Right cardiac atrium (tissue), 5 donors: ENCODE measurements at regions not wholly inside any gene's neighbourhood (a gene's known extent, or its start where the extent isn't known, plus 50 kb on each side); places are given as distances from the start of the nearest gene placed in this dataset.

Source experiments
- ATAC-seq, 2 donors: fragments of 200-7000 bp; cut with Tn5 transposase; one replicate each; pipeline versions ENCODE4 v1.8.0 to v1.9.1; 2020; ENCODE audit warnings: moderate library complexity in 2 of 2, mild to moderate bottlenecking in 1 of 2
- DNase-seq, 3 donors: peaks; one replicate each; pipeline ENCODE4 v3.0.0-alpha.2; 2020
- H3K27ac ChIP-seq: one replicate; pipeline ENCODE4 v1.5.1; 2013; ENCODE audit warnings: mild to moderate bottlenecking, low read length, control low read depth, moderate library complexity
- H3K27me3 ChIP-seq: one replicate; pipeline ENCODE4 v1.6.1; 2013; ENCODE audit not compliant: control insufficient read depth, insufficient read depth
- H3K4me1 ChIP-seq: one replicate; pipeline ENCODE4 v1.6.1; 2013; ENCODE audit warnings: low read length; ENCODE audit not compliant: control insufficient read depth, insufficient read depth
- H3K4me3 ChIP-seq: one replicate; pipeline ENCODE4 v1.5.1; 2013; ENCODE audit warnings: low read length, control low read depth
- H3K9me3 ChIP-seq: one replicate; pipeline ENCODE4 v1.6.1; 2013; ENCODE audit warnings: low read length; ENCODE audit not compliant: control insufficient read depth
- WGBS: extraction: QIAGEN DNeasy Blood & Tissue Kit; methylation state at CpG from one replicate; pipeline ENCODE4 v1.1.7; 2013; 5-methylcytosine and 5-hydroxymethylcytosine counted together
- intact Hi-C, 4 donors: fragments of 100-400 bp; cut with DNase I; formaldehyde crosslinking; loops; one replicate each; pipeline versions ENCODE4 v1.11.0 to v1.14.0; 2022 to 2023
- donor health status: healthy with polysubstance abuse.
- donor health status: DM: no; HTN: yes; CAD: no.
- donor health status: DM: no; HTN: no; CAD: no.
- donor health status: DM: no; HTN: yes; CAD: no; lungs with severe emphysema.
- donor health status: DM: yes; HTN: yes; CAD: no.

- no peak overlapping the region for H3K27ac ChIP-seq
- WGBS, result 65% methylated on average over 12 of the region's 12 CpGs
- no peaks in the 10 kb centered on the region for H3K27me3 ChIP-seq
- no peaks in the 10 kb centered on the region for H3K9me3 ChIP-seq
- peaks cover 10% of the 10 kb centered on the region for H3K4me1 ChIP-seq
- DNase-seq (no peak), ATAC-seq (no peak)
- intact Hi-C loops, result no loop called here
- no peak overlapping the region for H3K4me3 ChIP-seq
Observed at GRCh38 chr2:128752691-128753263, 434.1 kb upstream of the HS6ST1 start.

- peaks cover 10% of the 10 kb centered on the region for H3K4me1 ChIP-seq
- no peak overlapping the region for H3K27ac ChIP-seq
- DNase-seq, result no peak
- intact Hi-C loops, result no loop called here
- no peak for ATAC-seq
- H3K4me3 ChIP-seq, result no peak overlapping the region
- H3K9me3 ChIP-seq, result no peaks in the 10 kb centered on the region
- 59% methylated on average over 7 of the region's 7 CpGs for WGBS
- no peaks in the 10 kb centered on the region for H3K27me3 ChIP-seq
Observed at GRCh38 chr2:128753321-128753720, 434.7 kb upstream of the HS6ST1 start.

- H3K4me1 ChIP-seq, result peaks cover 10% of the 10 kb centered on the region
- H3K27ac ChIP-seq, result no peak overlapping the region
- no peaks in the 10 kb centered on the region for H3K27me3 ChIP-seq
- no peaks in the 10 kb centered on the region for H3K9me3 ChIP-seq
- intact Hi-C loops, result no loop called here
- DNase-seq (no peak), ATAC-seq (no peak)
- no peak overlapping the region for H3K4me3 ChIP-seq
- 38% methylated on average over 6 of the region's 6 CpGs for WGBS
Observed at GRCh38 chr2:128753800-128754199, 435.1 kb upstream of the HS6ST1 start.

- peak; percentile 88 to 94 for ATAC-seq
- 17% methylated on average over 6 of the region's 6 CpGs for WGBS
- peak in 2 of 3 donors; percentile 84 for DNase-seq
- peak overlapping the region; percentile 39 for H3K27ac ChIP-seq
- no peaks in the 10 kb centered on the region for H3K9me3 ChIP-seq
- intact Hi-C loops, result no loop called here
- peaks cover 10% of the 10 kb centered on the region for H3K4me1 ChIP-seq
- no peak overlapping the region for H3K4me3 ChIP-seq
- H3K27me3 ChIP-seq, result no peaks in the 10 kb centered on the region
Observed at GRCh38 chr2:128754246-128754724, 435.6 kb upstream of the HS6ST1 start.

GRCh38 chr2:128755695-128756364 is 437.2 kb upstream of the HS6ST1 start:
- intact Hi-C loops, result no loop called here
- whole genome bisulfite sequencing, result 45% methylated on average over 15 of the region's 15 CpGs
- DNase-seq (peak in 1 of 3 donors; percentile 36), ATAC-seq (no peak)
- Histone ChIP-seq H3K4me1 (peaks cover 10% of the 10 kb centered on the region), H3K9me3 (no peaks in the 10 kb centered on the region), H3K4me3 (no peak overlapping the region), H3K27ac (peak overlapping the region; percentile 31), H3K27me3 (no peaks in the 10 kb centered on the region)

- DNase-seq, result peak in 2 of 3 donors; percentile 26 to 62
- no peaks in the 10 kb centered on the region for H3K27me3 ChIP-seq
- intact Hi-C loops, result no loop called here
- no peak overlapping the region for H3K27ac ChIP-seq
- H3K9me3 ChIP-seq, result no peaks in the 10 kb centered on the region
- peak; percentile 55 to 85 for ATAC-seq
- no peak overlapping the region for H3K4me3 ChIP-seq
- H3K4me1 ChIP-seq, result peaks cover 10% of the 10 kb centered on the region
- WGBS, result 32% methylated on average over 2 of the region's 2 CpGs
Observed at GRCh38 chr2:128756365-128756717, 437.7 kb upstream of the HS6ST1 start.

- no peaks in the 10 kb centered on the region for H3K4me1 ChIP-seq
- DNase-seq (no peak), ATAC-seq (no peak)
- no peaks in the 10 kb centered on the region for H3K27me3 ChIP-seq
- no peaks in the 10 kb centered on the region for H3K9me3 ChIP-seq
- no peak overlapping the region for H3K4me3 ChIP-seq
- H3K27ac ChIP-seq, result no peak overlapping the region
- WGBS, result 71% methylated on average over 6 of the region's 6 CpGs
- intact Hi-C loops, result no loop called here
Observed at GRCh38 chr2:128765811-128766210, 447.1 kb upstream of the HS6ST1 start.

- ATAC-seq (peak in 1 of 2 donors; percentile 71), DNase-seq (no peak)
- no peak overlapping the region for H3K4me3 ChIP-seq
- H3K27ac ChIP-seq, result no peak overlapping the region
- H3K4me1 ChIP-seq, result no peaks in the 10 kb centered on the region
- 30% methylated on average over 1 of the region's 1 CpG for WGBS
- no peaks in the 10 kb centered on the region for H3K27me3 ChIP-seq
- H3K9me3 ChIP-seq, result no peaks in the 10 kb centered on the region
- intact Hi-C loops, result no loop called here
Observed at GRCh38 chr2:128768041-128768440, 449.4 kb upstream of the HS6ST1 start.

- no peaks in the 10 kb centered on the region for H3K9me3 ChIP-seq
- intact Hi-C loops, result no loop called here
- ATAC-seq (no peak), DNase-seq (no peak)
- no peak overlapping the region for H3K4me3 ChIP-seq
- WGBS, result 98% methylated on average over 7 of the region's 7 CpGs
- H3K27me3 ChIP-seq, result no peaks in the 10 kb centered on the region
- no peaks in the 10 kb centered on the region for H3K4me1 ChIP-seq
- H3K27ac ChIP-seq, result no peak overlapping the region
Observed at GRCh38 chr2:128769457-128770142, 450.9 kb upstream of the HS6ST1 start.

- intact Hi-C loops, result no loop called here
- Histone ChIP-seq H3K4me3 (no peak overlapping the region), H3K27me3 (no peaks in the 10 kb centered on the region), H3K9me3 (no peaks in the 10 kb centered on the region), H3K27ac (no peak overlapping the region), H3K4me1 (no peaks in the 10 kb centered on the region)
- no peak for ATAC-seq
- 95% methylated on average over 18 of the region's 18 CpGs for WGBS
- no peak for DNase-seq
Observed at GRCh38 chr2:128770143-128771085, 451.7 kb upstream of the HS6ST1 start.
